ENCODE measurements at regions not wholly inside any gene's neighbourhood (a gene's known extent, or its start where the extent isn't known, plus 50 kb on each side); places are given as distances from the start of the nearest gene placed in this dataset.
A peak's percentile ranks its signal among the peaks of the same experiment; 100 is the strongest.

DNA sequence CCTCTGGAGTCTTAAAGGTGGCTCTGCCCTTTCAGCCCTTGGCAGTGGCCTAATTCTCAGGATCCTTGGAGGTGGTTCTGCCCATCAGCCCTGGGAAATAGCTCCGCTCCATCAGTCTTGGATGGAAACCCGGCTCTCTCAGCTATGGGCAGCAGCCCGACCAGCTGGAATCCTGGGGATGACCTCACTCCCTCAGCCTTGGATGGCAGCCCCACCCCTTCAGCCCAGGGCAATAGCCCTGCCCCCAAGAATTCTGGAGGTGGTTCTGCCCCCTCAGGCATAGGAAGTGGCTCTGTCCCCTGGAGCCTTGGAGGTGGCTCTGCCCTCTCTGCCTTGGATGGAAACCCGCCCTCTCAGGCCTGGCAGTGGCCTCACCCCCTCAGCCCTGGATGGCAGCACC, 127.7 kb downstream of the RBMX2 start:
- H3K27ac Mint-ChIP-seq, result no peak overlapping the region
- no peak overlapping the region for H3K4me3 Mint-ChIP-seq
- no peaks in the 10 kb centered on the region for H3K36me3 Mint-ChIP-seq (ENCODE audit: low read depth)
- WGBS, 2 experiments (ENCODE audit: insufficient coverage in 1 of 2, insufficient read length in 1 of 2), result 84 to 100% methylated on average over 1 to 4 of the region's 4 CpGs
- no peak for DNase-seq
- H3K27me3 ChIP-seq (ENCODE audit: control insufficient read depth, insufficient read depth, low read length, poor library complexity, severe bottlenecking), result no peaks in the 10 kb centered on the region
- peaks cover 7% of the 10 kb centered on the region for H3K27me3 Mint-ChIP-seq (ENCODE audit: insufficient read depth)
- H3K9me3 ChIP-seq (ENCODE audit: control insufficient read depth, low read length), result no peaks in the 10 kb centered on the region
- no peaks in the 10 kb centered on the region for H3K4me1 Mint-ChIP-seq
- H3K27ac ChIP-seq (ENCODE audit: low read depth, low read length), result no peak overlapping the region
- no peaks in the 10 kb centered on the region for H3K4me1 ChIP-seq (ENCODE audit: control insufficient read depth, insufficient read depth, low read length)
- no peaks in the 10 kb centered on the region for H3K36me3 ChIP-seq (ENCODE audit: control insufficient read depth, insufficient read depth, low read length)
- no peak overlapping the region for H3K4me3 ChIP-seq (ENCODE audit: low read length)
- TF ChIP-seq, protein P1, sequence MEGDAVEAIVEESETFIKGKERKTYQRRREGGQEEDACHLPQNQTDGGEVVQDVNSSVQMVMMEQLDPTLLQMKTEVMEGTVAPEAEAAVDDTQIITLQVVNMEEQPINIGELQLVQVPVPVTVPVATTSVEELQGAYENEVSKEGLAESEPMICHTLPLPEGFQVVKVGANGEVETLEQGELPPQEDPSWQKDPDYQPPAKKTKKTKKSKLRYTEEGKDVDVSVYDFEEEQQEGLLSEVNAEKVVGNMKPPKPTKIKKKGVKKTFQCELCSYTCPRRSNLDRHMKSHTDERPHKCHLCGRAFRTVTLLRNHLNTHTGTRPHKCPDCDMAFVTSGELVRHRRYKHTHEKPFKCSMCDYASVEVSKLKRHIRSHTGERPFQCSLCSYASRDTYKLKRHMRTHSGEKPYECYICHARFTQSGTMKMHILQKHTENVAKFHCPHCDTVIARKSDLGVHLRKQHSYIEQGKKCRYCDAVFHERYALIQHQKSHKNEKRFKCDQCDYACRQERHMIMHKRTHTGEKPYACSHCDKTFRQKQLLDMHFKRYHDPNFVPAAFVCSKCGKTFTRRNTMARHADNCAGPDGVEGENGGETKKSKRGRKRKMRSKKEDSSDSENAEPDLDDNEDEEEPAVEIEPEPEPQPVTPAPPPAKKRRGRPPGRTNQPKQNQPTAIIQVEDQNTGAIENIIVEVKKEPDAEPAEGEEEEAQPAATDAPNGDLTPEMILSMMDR (conservative IDR thresholded peaks at IDR 0.05), result no peak
- no peaks in the 10 kb centered on the region for H3K9me3 Mint-ChIP-seq
- H3K9ac ChIP-seq (ENCODE audit: extremely low read depth, low read length, poor library complexity, severe bottlenecking), result no peak overlapping the region

GRCh38 chrX:130531066-130531465, 129.3 kb downstream of the RBMX2 start:
- DNase-seq, result no peak
- H3K36me3 Mint-ChIP-seq (ENCODE audit: low read depth), result no peaks in the 10 kb centered on the region
- H3K27ac Mint-ChIP-seq, result no peak overlapping the region
- H3K9me3 Mint-ChIP-seq, result no peaks in the 10 kb centered on the region
- Histone ChIP-seq H3K27ac (ENCODE audit: low read depth, low read length) (no peak overlapping the region), H3K9me3 (ENCODE audit: control insufficient read depth, low read length) (no peaks in the 10 kb centered on the region), H3K27me3 (ENCODE audit: control insufficient read depth, insufficient read depth, low read length, poor library complexity, severe bottlenecking) (no peaks in the 10 kb centered on the region), H3K9ac (ENCODE audit: extremely low read depth, low read length, poor library complexity, severe bottlenecking) (no peak overlapping the region), H3K4me1 (ENCODE audit: control insufficient read depth, insufficient read depth, low read length) (no peaks in the 10 kb centered on the region), H3K36me3 (ENCODE audit: control insufficient read depth, insufficient read depth, low read length) (no peaks in the 10 kb centered on the region), H3K4me3 (ENCODE audit: low read length) (no peak overlapping the region)
- peaks cover 7% of the 10 kb centered on the region for H3K27me3 Mint-ChIP-seq (ENCODE audit: insufficient read depth)
- H3K4me3 Mint-ChIP-seq, result no peak overlapping the region
- TF ChIP-seq, protein P1 (conservative IDR thresholded peaks at IDR 0.05), result no peak
- no peaks in the 10 kb centered on the region for H3K4me1 Mint-ChIP-seq

DNA sequence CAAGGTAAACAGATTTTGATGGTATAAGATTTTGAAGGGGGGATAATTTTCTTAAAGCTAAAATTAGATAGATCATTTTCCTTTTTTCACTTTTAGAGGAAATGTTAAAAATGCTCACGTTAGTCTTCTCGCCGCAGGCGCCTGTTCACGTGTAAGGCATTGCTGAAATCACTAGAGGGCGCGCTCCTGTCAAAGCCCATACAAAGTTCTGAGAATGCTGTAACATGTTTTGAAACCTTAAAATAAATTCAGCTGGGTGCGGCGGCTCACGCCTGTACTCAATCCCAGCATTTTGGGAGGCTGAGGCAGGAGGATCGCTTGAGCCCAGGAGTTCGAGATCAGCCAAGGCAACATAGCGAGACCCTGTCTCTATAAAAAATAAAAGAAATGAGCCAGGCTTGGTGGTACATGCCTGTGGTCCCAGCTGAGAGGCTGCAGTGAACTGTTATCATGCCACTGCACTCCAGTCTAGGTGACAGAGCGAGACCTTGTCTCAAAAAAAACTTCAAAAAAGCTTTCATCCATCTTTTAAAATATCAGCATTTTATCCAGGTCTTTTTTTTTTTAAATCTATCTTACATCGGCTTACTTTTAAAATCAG, 138.0 kb downstream of the RBMX2 start:
- no peak overlapping the region for H3K27ac Mint-ChIP-seq
- peak; percentile 72 for DNase-seq
- TF ChIP-seq, protein P1 (conservative IDR thresholded peaks at IDR 0.05), result peak; percentile 94
- H3K9me3 Mint-ChIP-seq, result no peaks in the 10 kb centered on the region
- H3K9ac ChIP-seq (ENCODE audit: extremely low read depth, low read length, poor library complexity, severe bottlenecking), result no peak overlapping the region
- H3K9me3 ChIP-seq (ENCODE audit: control insufficient read depth, low read length), result no peaks in the 10 kb centered on the region
- H3K4me3 Mint-ChIP-seq, result no peak overlapping the region
- no peaks in the 10 kb centered on the region for H3K36me3 Mint-ChIP-seq (ENCODE audit: low read depth)
- no peaks in the 10 kb centered on the region for H3K27me3 ChIP-seq (ENCODE audit: control insufficient read depth, insufficient read depth, low read length, poor library complexity, severe bottlenecking)
- H3K4me3 ChIP-seq (ENCODE audit: low read length), result no peak overlapping the region
- H3K27me3 Mint-ChIP-seq (ENCODE audit: insufficient read depth), result peaks cover 5% of the 10 kb centered on the region
- H3K4me1 ChIP-seq (ENCODE audit: control insufficient read depth, insufficient read depth, low read length), result no peaks in the 10 kb centered on the region
- H3K4me1 Mint-ChIP-seq, result no peaks in the 10 kb centered on the region
- H3K27ac ChIP-seq (ENCODE audit: low read depth, low read length), result no peak overlapping the region
- WGBS, 2 experiments (ENCODE audit: insufficient coverage in 1 of 2, insufficient read length in 1 of 2), result 32 to 39% methylated on average over 12 to 14 of the region's 15 CpGs
- no peaks in the 10 kb centered on the region for H3K36me3 ChIP-seq (ENCODE audit: control insufficient read depth, insufficient read depth, low read length)
